ENCODE measurements at regions not wholly inside any gene's neighbourhood (a gene's known extent, or its start where the extent isn't known, plus 50 kb on each side); places are given as distances from the start of the nearest gene placed in this dataset.
"Not testable (repeated sequence)": the region's sequence is repeated elsewhere in the genome, so short reads cannot be mapped to it uniquely, and the experiment has no call there.

- TF ChIP-seq CTCF (IDR thresholded peaks at IDR 0.05; ENCODE audit: low read depth, low read length, missing control alignments), result peak; percentile 5
- H3K27me3 ChIP-seq (replicated peaks); H3K36me3 ChIP-seq (replicated peaks); DNase-seq; in situ Hi-C loops (cut with HindIII; ENCODE audit: low pct_ligation_motif_present, low sequenced_read_pairs); H3K27ac ChIP-seq; H3K4me3 ChIP-seq (ENCODE audit: low read depth, low read length): not testable (repeated sequence)
These were observed 87.2 kb downstream of the CDRT15L2 start for GRCh38 chr17:20666689-20667088.

GRCh38 chr17:20667712-20668111 lies 88.2 kb downstream of the CDRT15L2 start:
- DNase-seq; H3K4me3 ChIP-seq (ENCODE audit: low read depth, low read length); in situ Hi-C loops (cut with HindIII; ENCODE audit: low pct_ligation_motif_present, low sequenced_read_pairs); H3K27me3 ChIP-seq (replicated peaks); H3K36me3 ChIP-seq (replicated peaks): not testable (repeated sequence)
- peak overlapping the region; percentile 10 for H3K27ac ChIP-seq

- H3K36me3 ChIP-seq (replicated peaks); H3K4me3 ChIP-seq (ENCODE audit: low read depth, low read length); H3K27me3 ChIP-seq (replicated peaks); in situ Hi-C loops (cut with HindIII; ENCODE audit: low pct_ligation_motif_present, low sequenced_read_pairs): not testable (repeated sequence)
- H3K27ac ChIP-seq, result peak overlapping the region; percentile 10
- peak; percentile 57 for DNase-seq
These were observed 88.8 kb downstream of the CDRT15L2 start for GRCh38 chr17:20668316-20668715.

- H3K36me3 ChIP-seq (replicated peaks); in situ Hi-C loops (cut with HindIII; ENCODE audit: low pct_ligation_motif_present, low sequenced_read_pairs); DNase-seq; H3K4me3 ChIP-seq (ENCODE audit: low read depth, low read length); H3K27me3 ChIP-seq (replicated peaks); H3K27ac ChIP-seq: not testable (repeated sequence)
These were observed 89.3 kb downstream of the CDRT15L2 start for GRCh38 chr17:20668868-20669267.

GRCh38 chr17:20670506-20670905 lies 91.0 kb downstream of the CDRT15L2 start:
- not testable (repeated sequence) for DNase-seq

GRCh38 chr17:20674374-20674773 lies 94.8 kb downstream of the CDRT15L2 start:
- H3K36me3 ChIP-seq (replicated peaks); in situ Hi-C loops (cut with HindIII; ENCODE audit: low pct_ligation_motif_present, low sequenced_read_pairs); DNase-seq; H3K4me3 ChIP-seq (ENCODE audit: low read depth, low read length); H3K27ac ChIP-seq; H3K27me3 ChIP-seq (replicated peaks): not testable (repeated sequence)

More at GRCh38 chr17:20670506-20670905, 91.0 kb downstream of the CDRT15L2 start:
- H3K36me3 ChIP-seq (replicated peaks); H3K4me3 ChIP-seq (ENCODE audit: low read depth, low read length); H3K27ac ChIP-seq; H3K27me3 ChIP-seq (replicated peaks); in situ Hi-C loops (cut with HindIII; ENCODE audit: low pct_ligation_motif_present, low sequenced_read_pairs): not testable (repeated sequence)

- H3K4me3 ChIP-seq (ENCODE audit: low read depth, low read length); DNase-seq; H3K27me3 ChIP-seq (replicated peaks); in situ Hi-C loops (cut with HindIII; ENCODE audit: low pct_ligation_motif_present, low sequenced_read_pairs); H3K36me3 ChIP-seq (replicated peaks); H3K27ac ChIP-seq: not testable (repeated sequence)
These were observed 96.2 kb downstream of the CDRT15L2 start for GRCh38 chr17:20675707-20676106.

GRCh38 chr17:20676656-20677055 lies 97.1 kb downstream of the CDRT15L2 start:
- H3K36me3 ChIP-seq (replicated peaks); DNase-seq; in situ Hi-C loops (cut with HindIII; ENCODE audit: low pct_ligation_motif_present, low sequenced_read_pairs); H3K27ac ChIP-seq; H3K4me3 ChIP-seq (ENCODE audit: low read depth, low read length); H3K27me3 ChIP-seq (replicated peaks): not testable (repeated sequence)

GRCh38 chr17:20677469-20677868 lies 97.9 kb downstream of the CDRT15L2 start:
- in situ Hi-C loops (cut with HindIII; ENCODE audit: low pct_ligation_motif_present, low sequenced_read_pairs); H3K27ac ChIP-seq; DNase-seq; H3K27me3 ChIP-seq (replicated peaks); H3K36me3 ChIP-seq (replicated peaks); H3K4me3 ChIP-seq (ENCODE audit: low read depth, low read length): not testable (repeated sequence)

- in situ Hi-C loops (cut with HindIII; ENCODE audit: low pct_ligation_motif_present, low sequenced_read_pairs); H3K27ac ChIP-seq; H3K27me3 ChIP-seq (replicated peaks); H3K36me3 ChIP-seq (replicated peaks); DNase-seq; H3K4me3 ChIP-seq (ENCODE audit: low read depth, low read length): not testable (repeated sequence)
These were observed 98.9 kb downstream of the CDRT15L2 start for GRCh38 chr17:20678424-20678823.

GRCh38 chr17:20681746-20682722 lies 102.5 kb downstream of the CDRT15L2 start:
- H3K4me3 ChIP-seq (ENCODE audit: low read depth, low read length); H3K27ac ChIP-seq; H3K36me3 ChIP-seq (replicated peaks); H3K27me3 ChIP-seq (replicated peaks); DNase-seq; in situ Hi-C loops (cut with HindIII; ENCODE audit: low pct_ligation_motif_present, low sequenced_read_pairs): not testable (repeated sequence)

GRCh38 chr17:20683651-20684229 lies 104.2 kb downstream of the CDRT15L2 start:
- H3K27me3 ChIP-seq (replicated peaks); DNase-seq; H3K36me3 ChIP-seq (replicated peaks); in situ Hi-C loops (cut with HindIII; ENCODE audit: low pct_ligation_motif_present, low sequenced_read_pairs); H3K27ac ChIP-seq; H3K4me3 ChIP-seq (ENCODE audit: low read depth, low read length): not testable (repeated sequence)

- H3K4me3 ChIP-seq (ENCODE audit: low read depth, low read length); in situ Hi-C loops (cut with HindIII; ENCODE audit: low pct_ligation_motif_present, low sequenced_read_pairs); H3K27ac ChIP-seq; H3K36me3 ChIP-seq (replicated peaks); H3K27me3 ChIP-seq (replicated peaks); DNase-seq: not testable (repeated sequence)
These were observed 105.5 kb downstream of the CDRT15L2 start for GRCh38 chr17:20684975-20685374.

Measured in brain microvascular endothelial cell (primary cell).